CD4-positive, alpha-beta T cell (primary cell): ENCODE measurements at regions not wholly inside any gene's neighbourhood (a gene's known extent, or its start where the extent isn't known, plus 50 kb on each side); places are given as distances from the start of the nearest gene placed in this dataset.

Source experiments
- ATAC-seq: fragments of 200-7000 bp; cut with Tn5 transposase; one replicate; pipeline ENCODE4 v1.10.0; 2022; ENCODE audit warnings: mild to moderate bottlenecking; ENCODE audit not compliant: poor library complexity
- CTCF ChIA-PET: fragments of 350-600 bp; sonication (Branson Sonifier 250); formaldehyde crosslinking; loops from one replicate; lab custom pipeline; 2021; ENCODE audit warnings: antibody characterized with exemption, inconsistent platforms; lab: Charles Lee
- POLR2A ChIA-PET: fragments of 350-600 bp; sonication (Branson Sonifier 250); formaldehyde crosslinking; loops from one replicate; lab custom pipeline; 2021; ENCODE audit warnings: antibody characterized with exemption, inconsistent platforms; lab: Charles Lee
- DNase-seq, 14 experiments: peaks; one replicate each; pipeline ENCODE4 v3.0.0-alpha.2; 2013 to 2020; ENCODE audit warnings: mixed read lengths in 2 of 14
- H3K27ac ChIP-seq, 2 donors: one replicate each; pipeline versions ENCODE4 v1.5.1 to v1.7.0; 2013; ENCODE audit warnings: low read length in 2 of 2, low read depth in 1 of 2, mild to moderate bottlenecking in 1 of 2
- H3K27me3 ChIP-seq, 2 experiments: 1 replicate in 1 of 2; 2 replicates in 1 of 2; pipeline versions ENCODE4 v1.6.1 to v1.7.0; 2013; ENCODE audit warnings: low read length in 2 of 2, control low read depth in 1 of 2, mild to moderate bottlenecking in 1 of 2, moderate library complexity in 1 of 2; ENCODE audit not compliant: insufficient read depth in 2 of 2, control insufficient read depth in 1 of 2
- H3K36me3 ChIP-seq: one replicate; pipeline ENCODE4 v1.6.1; 2013; ENCODE audit warnings: low read length, control low read depth; ENCODE audit not compliant: insufficient read depth
- H3K4me1 ChIP-seq: one replicate; pipeline ENCODE4 v1.6.1; 2013; ENCODE audit warnings: low read length, control low read depth; ENCODE audit not compliant: insufficient read depth
- H3K4me3 ChIP-seq: one replicate; pipeline ENCODE4 v1.5.1; 2013; ENCODE audit warnings: mild to moderate bottlenecking, low read length, moderate library complexity
- H3K9me3 ChIP-seq, 2 experiments: 1 replicate in 1 of 2; 2 replicates in 1 of 2; pipeline versions ENCODE4 v1.6.1 to v1.7.0; 2013; ENCODE audit warnings: low read length in 2 of 2, mild to moderate bottlenecking in 2 of 2, control low read depth in 1 of 2, moderate library complexity in 1 of 2; ENCODE audit not compliant: control insufficient read depth in 1 of 2, insufficient read depth in 1 of 2
- H3K27ac Mint-ChIP-seq: one replicate; pipeline ENCODE4 v1.8.0; 2020; ENCODE audit warnings: mixed read lengths
- H3K27me3 Mint-ChIP-seq: one replicate; pipeline ENCODE4 v1.8.0; 2021; ENCODE audit warnings: mixed read lengths
- H3K36me3 Mint-ChIP-seq: one replicate; pipeline ENCODE4 v1.8.0; 2021; ENCODE audit warnings: low read depth, mixed read lengths
- H3K4me1 Mint-ChIP-seq: one replicate; pipeline ENCODE4 v1.8.0; 2021; ENCODE audit warnings: low read depth, mixed read lengths
- H3K4me3 Mint-ChIP-seq: one replicate; pipeline ENCODE4 v1.8.0; 2020; ENCODE audit warnings: mild to moderate bottlenecking, mixed read lengths
- H3K9me3 Mint-ChIP-seq: one replicate; pipeline ENCODE4 v1.8.0; 2020; ENCODE audit warnings: mixed read lengths
- intact Hi-C, 2 experiments: fragments of 100-400 bp; cut with DNase I in 1 of 2; cut with micrococcal nuclease in 1 of 2; formaldehyde crosslinking; loops; one replicate each; pipeline versions ENCODE4 v1.15.1 to v1.9.0; 2023 to 2025; cut with DNase I, micrococcal nuclease
- TF ChIP-seq, protein P1 (sequence below): fragments of 200-600 bp; IDR thresholded peaks from one replicate; pipeline ENCODE4 v1.8.0; 2022; ENCODE audit warnings: antibody characterized with exemption, mild to moderate bottlenecking

DNA sequence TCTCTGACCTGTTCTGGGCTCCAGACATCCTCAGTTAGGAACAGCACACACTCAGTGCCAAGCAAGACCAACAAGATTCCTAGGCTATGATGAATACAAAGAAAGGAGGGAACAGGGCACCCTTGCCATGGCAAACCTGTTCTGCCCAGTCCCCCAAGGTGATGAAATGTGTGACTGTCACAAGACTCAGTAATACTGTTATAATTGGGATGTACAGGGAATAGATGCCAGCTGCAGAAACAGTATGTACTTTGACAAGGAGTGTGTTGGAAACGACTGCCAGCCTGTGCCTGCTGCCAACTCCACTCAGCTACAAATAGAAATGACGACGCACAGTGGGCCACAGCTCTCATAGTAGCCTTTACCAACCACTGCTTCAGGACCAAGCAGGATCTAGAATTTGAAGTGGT is 453.0 kb downstream of the EFNA5 start:
- Histone ChIP-seq H3K4me1 (no peaks in the 10 kb centered on the region), H3K36me3 (no peaks in the 10 kb centered on the region), H3K4me3 (no peak overlapping the region), H3K9me3 (no peaks in the 10 kb centered on the region), H3K27ac (no peak overlapping the region), H3K27me3 (no peaks in the 10 kb centered on the region)
- H3K4me1 Mint-ChIP-seq: no peaks in the 10 kb centered on the region
- no peak overlapping the region for H3K4me3 Mint-ChIP-seq
- intact Hi-C loops: no loop called here
- H3K36me3 Mint-ChIP-seq: no peaks in the 10 kb centered on the region
- ChIA-PET POLR2A (no interaction called here), CTCF (no interaction called here)
- TF ChIP-seq, protein P1, sequence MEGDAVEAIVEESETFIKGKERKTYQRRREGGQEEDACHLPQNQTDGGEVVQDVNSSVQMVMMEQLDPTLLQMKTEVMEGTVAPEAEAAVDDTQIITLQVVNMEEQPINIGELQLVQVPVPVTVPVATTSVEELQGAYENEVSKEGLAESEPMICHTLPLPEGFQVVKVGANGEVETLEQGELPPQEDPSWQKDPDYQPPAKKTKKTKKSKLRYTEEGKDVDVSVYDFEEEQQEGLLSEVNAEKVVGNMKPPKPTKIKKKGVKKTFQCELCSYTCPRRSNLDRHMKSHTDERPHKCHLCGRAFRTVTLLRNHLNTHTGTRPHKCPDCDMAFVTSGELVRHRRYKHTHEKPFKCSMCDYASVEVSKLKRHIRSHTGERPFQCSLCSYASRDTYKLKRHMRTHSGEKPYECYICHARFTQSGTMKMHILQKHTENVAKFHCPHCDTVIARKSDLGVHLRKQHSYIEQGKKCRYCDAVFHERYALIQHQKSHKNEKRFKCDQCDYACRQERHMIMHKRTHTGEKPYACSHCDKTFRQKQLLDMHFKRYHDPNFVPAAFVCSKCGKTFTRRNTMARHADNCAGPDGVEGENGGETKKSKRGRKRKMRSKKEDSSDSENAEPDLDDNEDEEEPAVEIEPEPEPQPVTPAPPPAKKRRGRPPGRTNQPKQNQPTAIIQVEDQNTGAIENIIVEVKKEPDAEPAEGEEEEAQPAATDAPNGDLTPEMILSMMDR: no peak
- H3K27ac Mint-ChIP-seq: no peak overlapping the region
- H3K9me3 Mint-ChIP-seq: no peaks in the 10 kb centered on the region
- no peak for ATAC-seq
- no peak for DNase-seq
- no peaks in the 10 kb centered on the region for H3K27me3 Mint-ChIP-seq

DNA sequence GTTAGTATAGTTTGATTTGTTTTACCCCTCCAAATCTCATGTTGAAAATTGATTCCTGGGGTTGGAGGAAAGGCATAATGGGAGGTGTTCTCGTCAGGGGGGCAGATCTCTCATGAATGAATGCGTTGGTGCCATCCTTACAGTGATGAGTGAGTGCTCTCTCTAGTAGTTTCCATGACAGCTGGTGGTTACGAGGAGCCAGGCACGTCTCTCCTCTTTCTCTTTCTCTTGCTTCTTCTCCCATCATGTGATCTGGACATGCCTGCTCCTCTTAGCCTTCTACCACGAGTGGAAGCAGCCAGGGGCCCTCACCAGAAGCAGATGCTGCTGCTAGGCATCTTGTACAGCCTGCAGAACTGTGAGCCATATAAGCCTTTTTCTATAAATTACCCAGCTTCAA is 454.1 kb downstream of the EFNA5 start:
- Mint-ChIP-seq H3K27me3 (no peaks in the 10 kb centered on the region), H3K4me3 (no peak overlapping the region), H3K4me1 (no peaks in the 10 kb centered on the region), H3K36me3 (no peaks in the 10 kb centered on the region), H3K27ac (no peak overlapping the region), H3K9me3 (no peaks in the 10 kb centered on the region)
- Histone ChIP-seq H3K27me3 (no peaks in the 10 kb centered on the region), H3K4me3 (no peak overlapping the region), H3K4me1 (no peaks in the 10 kb centered on the region), H3K27ac (no peak overlapping the region), H3K9me3 (no peaks in the 10 kb centered on the region), H3K36me3 (no peaks in the 10 kb centered on the region)
- ChIA-PET CTCF (no interaction called here), POLR2A (no interaction called here)
- DNase-seq (no peak), ATAC-seq (no peak)
- intact Hi-C loops: no loop called here
- TF ChIP-seq, protein P1: no peak

DNA sequence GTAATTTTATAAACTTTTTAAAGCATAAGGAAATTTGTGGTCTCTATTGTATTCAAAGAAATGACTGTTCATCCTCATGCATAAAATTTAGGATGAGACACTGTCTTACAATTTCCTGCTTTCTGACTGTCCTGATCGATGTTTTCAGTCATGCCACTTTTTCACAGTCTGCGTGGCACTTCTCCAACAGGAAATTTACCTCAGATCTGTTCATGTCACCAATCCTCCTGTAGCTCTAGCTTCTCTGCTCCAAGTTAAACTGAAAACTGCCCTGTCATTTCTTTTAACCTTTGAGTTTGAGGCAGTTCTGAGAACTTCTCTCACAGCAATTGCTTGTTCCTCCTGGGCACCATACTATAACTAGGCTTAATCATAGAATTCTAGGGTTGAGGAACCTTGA is 455.1 kb downstream of the EFNA5 start:
- H3K36me3 Mint-ChIP-seq: no peaks in the 10 kb centered on the region
- H3K4me3 Mint-ChIP-seq: no peak overlapping the region
- no peaks in the 10 kb centered on the region for H3K9me3 ChIP-seq
- ATAC-seq (no peak), DNase-seq (no peak)
- intact Hi-C loops: no loop called here
- no peak overlapping the region for H3K27ac ChIP-seq
- H3K4me1 Mint-ChIP-seq: no peaks in the 10 kb centered on the region
- H3K27ac Mint-ChIP-seq: no peak overlapping the region
- TF ChIP-seq, protein P1: no peak
- no peak overlapping the region for H3K4me3 ChIP-seq
- no peaks in the 10 kb centered on the region for H3K9me3 Mint-ChIP-seq
- ChIA-PET CTCF (no interaction called here), POLR2A (no interaction called here)
- no peaks in the 10 kb centered on the region for H3K36me3 ChIP-seq
- H3K27me3 Mint-ChIP-seq: no peaks in the 10 kb centered on the region
- no peaks in the 10 kb centered on the region for H3K4me1 ChIP-seq
- H3K27me3 ChIP-seq: no peaks in the 10 kb centered on the region
